Tibial artery (tissue), 4 donors: ENCODE measurements at regions not wholly inside any gene's neighbourhood (a gene's known extent, or its start where the extent isn't known, plus 50 kb on each side); places are given as distances from the start of the nearest gene placed in this dataset.

Experiments used
- DNase-seq, 2 donors: peaks; one replicate each; pipeline ENCODE4 v3.0.0-alpha.2; 2019
- H3K27ac ChIP-seq, 2 donors: fragments of 200-600 bp; sonication (generic) in 1 of 2; 1 replicate in 1 of 2; 2 replicates in 1 of 2; pipeline ENCODE4 v1.5.1; 2018 to 2019; ENCODE audit warnings: mild to moderate bottlenecking in 1 of 2
- H3K27me3 ChIP-seq, 2 donors: fragments of 200-600 bp; sonication (generic) in 1 of 2; one replicate each; pipeline versions ENCODE4 v1.5.1 to v1.6.0; 2016 to 2019
- H3K36me3 ChIP-seq, 3 donors: fragments of 200-600 bp; sonication (generic) in 2 of 3; one replicate each; pipeline ENCODE4 v1.5.1; 2016 to 2019; ENCODE audit warnings: mild to moderate bottlenecking in 2 of 3
- H3K4me1 ChIP-seq, 4 donors: fragments of 200-600 bp; sonication (generic) in 2 of 4; 1 replicate in 3 of 4; 2 replicates in 1 of 4; pipeline ENCODE4 v1.5.1; 2016 to 2019
- H3K4me3 ChIP-seq, 2 donors: fragments of 200-600 bp; sonication (generic) in 1 of 2; 1 replicate in 1 of 2; 2 replicates in 1 of 2; pipeline ENCODE4 v1.5.1; 2018 to 2019; ENCODE audit warnings: mild to moderate bottlenecking in 2 of 2
- H3K9me3 ChIP-seq, 3 donors: fragments of 200-600 bp; sonication (generic) in 1 of 3; one replicate each; pipeline ENCODE4 v1.5.1; 2016 to 2019
- intact Hi-C: fragments of 100-400 bp; cut with DNase I; formaldehyde crosslinking; loops from one replicate; pipeline ENCODE4 v1.15.0; 2023; ENCODE audit warnings: low total_unique reads
- TF ChIP-seq, protein P1 (sequence below), 2 experiments: fragments of 200-600 bp in 1 of 2; fragments of 450-650 bp in 1 of 2; IDR thresholded peaks; one replicate each; pipeline ENCODE4 v1.5.1; 2017 to 2019; ENCODE audit warnings: antibody characterized with exemption in 2 of 2, mild to moderate bottlenecking in 1 of 2, moderate library complexity in 1 of 2

DNA sequence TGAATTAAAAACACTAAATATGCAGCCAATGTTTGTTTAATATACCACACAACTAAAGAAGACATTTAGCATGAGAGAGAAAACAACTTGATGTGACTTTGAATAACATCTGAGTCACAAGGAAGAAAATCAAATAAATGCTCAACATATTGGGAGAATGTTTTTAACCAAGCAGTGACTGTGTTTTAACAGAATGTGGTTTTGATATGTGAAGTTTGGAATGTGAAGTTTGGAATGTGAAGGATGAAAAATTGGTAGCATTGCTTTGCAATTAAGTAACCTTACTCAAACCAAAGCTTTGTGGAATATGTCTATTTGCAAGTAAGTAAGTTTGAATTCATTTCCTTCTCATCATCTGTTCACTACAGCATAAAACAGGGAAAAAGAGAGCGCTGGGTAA, 128.2 kb upstream of the DNAJC10 start:
- Histone ChIP-seq H3K4me1 (no peaks in the 10 kb centered on the region), H3K27me3 (no peaks in the 10 kb centered on the region), H3K4me3 (no peak overlapping the region), H3K27ac (no peak overlapping the region), H3K36me3 (no peaks in the 10 kb centered on the region), H3K9me3 (no peaks in the 10 kb centered on the region)
- no peak for DNase-seq
- TF ChIP-seq, protein P1, sequence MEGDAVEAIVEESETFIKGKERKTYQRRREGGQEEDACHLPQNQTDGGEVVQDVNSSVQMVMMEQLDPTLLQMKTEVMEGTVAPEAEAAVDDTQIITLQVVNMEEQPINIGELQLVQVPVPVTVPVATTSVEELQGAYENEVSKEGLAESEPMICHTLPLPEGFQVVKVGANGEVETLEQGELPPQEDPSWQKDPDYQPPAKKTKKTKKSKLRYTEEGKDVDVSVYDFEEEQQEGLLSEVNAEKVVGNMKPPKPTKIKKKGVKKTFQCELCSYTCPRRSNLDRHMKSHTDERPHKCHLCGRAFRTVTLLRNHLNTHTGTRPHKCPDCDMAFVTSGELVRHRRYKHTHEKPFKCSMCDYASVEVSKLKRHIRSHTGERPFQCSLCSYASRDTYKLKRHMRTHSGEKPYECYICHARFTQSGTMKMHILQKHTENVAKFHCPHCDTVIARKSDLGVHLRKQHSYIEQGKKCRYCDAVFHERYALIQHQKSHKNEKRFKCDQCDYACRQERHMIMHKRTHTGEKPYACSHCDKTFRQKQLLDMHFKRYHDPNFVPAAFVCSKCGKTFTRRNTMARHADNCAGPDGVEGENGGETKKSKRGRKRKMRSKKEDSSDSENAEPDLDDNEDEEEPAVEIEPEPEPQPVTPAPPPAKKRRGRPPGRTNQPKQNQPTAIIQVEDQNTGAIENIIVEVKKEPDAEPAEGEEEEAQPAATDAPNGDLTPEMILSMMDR (IDR thresholded peaks at IDR 0.05): no peak
- intact Hi-C loops: no loop called here

DNA sequence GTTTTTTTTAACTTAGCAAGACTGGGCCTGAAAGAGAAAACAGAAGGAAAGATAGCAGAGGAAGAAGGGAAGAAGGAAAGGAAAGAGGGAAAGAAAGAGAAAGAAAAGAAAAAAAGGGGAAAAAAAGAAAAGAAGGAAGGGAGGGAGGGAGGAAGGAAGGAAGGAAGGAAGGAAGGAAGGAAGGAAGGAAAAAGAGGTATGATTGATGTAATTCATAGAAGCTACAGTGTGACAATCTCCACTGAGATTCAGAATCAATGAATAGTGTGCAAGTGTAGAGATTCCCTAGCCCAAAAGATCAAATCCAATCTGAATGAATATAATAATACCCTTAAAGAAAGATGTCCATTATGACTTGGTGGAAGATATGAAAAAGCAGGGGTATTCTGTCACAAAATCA, 126.9 kb upstream of the DNAJC10 start:
- no peaks in the 10 kb centered on the region for H3K36me3 ChIP-seq
- no peak for DNase-seq
- no peaks in the 10 kb centered on the region for H3K9me3 ChIP-seq
- TF ChIP-seq, protein P1 (IDR thresholded peaks at IDR 0.05): no peak
- no peaks in the 10 kb centered on the region for H3K4me1 ChIP-seq
- H3K4me3 ChIP-seq: no peak overlapping the region
- no peaks in the 10 kb centered on the region for H3K27me3 ChIP-seq
- no peak overlapping the region for H3K27ac ChIP-seq
- intact Hi-C loops: no loop called here

GRCh38 chr2:182591774-182592173, 124.3 kb upstream of the DNAJC10 start:
- TF ChIP-seq, protein P1 (IDR thresholded peaks at IDR 0.05): no peak
- H3K4me3 ChIP-seq: no peak overlapping the region
- intact Hi-C loops: no loop called here
- DNase-seq: no peak
- no peaks in the 10 kb centered on the region for H3K27me3 ChIP-seq
- no peaks in the 10 kb centered on the region for H3K4me1 ChIP-seq
- H3K9me3 ChIP-seq: no peaks in the 10 kb centered on the region
- H3K36me3 ChIP-seq: no peaks in the 10 kb centered on the region
- no peak overlapping the region for H3K27ac ChIP-seq

GRCh38 chr2:182592691-182593393, 123.2 kb upstream of the DNAJC10 start:
- TF ChIP-seq, protein P1 (IDR thresholded peaks at IDR 0.05): no peak
- no peak overlapping the region for H3K27ac ChIP-seq
- no peaks in the 10 kb centered on the region for H3K4me1 ChIP-seq
- intact Hi-C loops: no loop called here
- no peak overlapping the region for H3K4me3 ChIP-seq
- H3K36me3 ChIP-seq: no peaks in the 10 kb centered on the region
- H3K9me3 ChIP-seq: no peaks in the 10 kb centered on the region
- DNase-seq: no peak
- no peaks in the 10 kb centered on the region for H3K27me3 ChIP-seq

- intact Hi-C loops: no loop called here
- TF ChIP-seq, protein P1 (IDR thresholded peaks at IDR 0.05): no peak
- H3K36me3 ChIP-seq: no peaks in the 10 kb centered on the region
These were observed 122.6 kb upstream of the DNAJC10 start for GRCh38 chr2:182593394-182593975.

More at GRCh38 chr2:182593394-182593975, 122.6 kb upstream of the DNAJC10 start:
- Histone ChIP-seq H3K9me3 (no peaks in the 10 kb centered on the region), H3K27me3 (no peaks in the 10 kb centered on the region), H3K4me3 (no peak overlapping the region), H3K27ac (no peak overlapping the region), H3K4me1 (no peaks in the 10 kb centered on the region)
- DNase-seq: no peak
